Upper lobe of right lung (tissue), 1 donor: ENCODE measurements at regions not wholly inside any gene's neighbourhood (a gene's known extent, or its start where the extent isn't known, plus 50 kb on each side); places are given as distances from the start of the nearest gene placed in this dataset.

Experiments
- ATAC-seq: fragments of 200-7000 bp; cut with Tn5 transposase; one replicate; pipeline ENCODE4 v1.9.1; 2020; ENCODE audit warnings: mild to moderate bottlenecking, moderate library complexity
- DNase-seq: peaks from one replicate; pipeline ENCODE4 v3.0.0-alpha.2; 2020
- H3K27ac ChIP-seq: fragments of 200-600 bp; one replicate; pipeline ENCODE4 v1.8.0; 2022
- H3K27me3 ChIP-seq: fragments of 200-600 bp; one replicate; pipeline ENCODE4 v1.8.0; 2022; ENCODE audit warnings: mild to moderate bottlenecking
- H3K36me3 ChIP-seq: fragments of 200-600 bp; one replicate; pipeline ENCODE4 v1.8.0; 2022
- H3K4me1 ChIP-seq: fragments of 200-600 bp; one replicate; pipeline ENCODE4 v1.8.0; 2022
- H3K4me3 ChIP-seq: fragments of 200-600 bp; one replicate; pipeline ENCODE4 v1.8.0; 2022; ENCODE audit warnings: mild to moderate bottlenecking
- H3K9me3 ChIP-seq: fragments of 200-600 bp; one replicate; pipeline ENCODE4 v1.8.0; 2022
- CTCF ChIP-seq: fragments of 200-600 bp; IDR thresholded peaks from one replicate; pipeline ENCODE4 v1.8.0; 2022; ENCODE audit warnings: antibody characterized with exemption
- intact Hi-C: fragments of 100-400 bp; cut with DNase I; formaldehyde crosslinking; loops from one replicate; pipeline ENCODE4 v1.11.0; 2022
- donor health status: DM: no; HTN: yes; CAD: no; lungs with severe emphysema.

- ATAC-seq (no peak), DNase-seq (no peak)
- H3K27me3 ChIP-seq, result no peaks in the 10 kb centered on the region
- H3K36me3 ChIP-seq, result no peaks in the 10 kb centered on the region
- no peaks in the 10 kb centered on the region for H3K9me3 ChIP-seq
- no peaks in the 10 kb centered on the region for H3K4me1 ChIP-seq
- TF ChIP-seq CTCF, result no peak
- H3K4me3 ChIP-seq, result no peak overlapping the region
- no peak overlapping the region for H3K27ac ChIP-seq
- intact Hi-C loops, result no loop called here
These were observed 166.3 kb upstream of the TRHDE start for GRCh38 chr12:72105849-72106248.

- no peak for TF ChIP-seq CTCF
- DNase-seq (no peak), ATAC-seq (no peak)
- no peaks in the 10 kb centered on the region for H3K27me3 ChIP-seq
- no peaks in the 10 kb centered on the region for H3K4me1 ChIP-seq
- H3K4me3 ChIP-seq, result no peak overlapping the region
- no peak overlapping the region for H3K27ac ChIP-seq
- no peaks in the 10 kb centered on the region for H3K36me3 ChIP-seq
- intact Hi-C loops, result no loop called here
- H3K9me3 ChIP-seq, result no peaks in the 10 kb centered on the region
These were observed 161.1 kb upstream of the TRHDE start for GRCh38 chr12:72110937-72111650.

GRCh38 chr12:72111706-72112105, 160.5 kb upstream of the TRHDE start:
- H3K4me1 ChIP-seq, result no peaks in the 10 kb centered on the region
- H3K27me3 ChIP-seq, result no peaks in the 10 kb centered on the region
- DNase-seq (no peak), ATAC-seq (no peak)
- intact Hi-C loops, result no loop called here
- no peaks in the 10 kb centered on the region for H3K36me3 ChIP-seq
- no peak for TF ChIP-seq CTCF
- no peak overlapping the region for H3K4me3 ChIP-seq
- no peak overlapping the region for H3K27ac ChIP-seq
- H3K9me3 ChIP-seq, result no peaks in the 10 kb centered on the region

GRCh38 chr12:72133497-72134055, 138.6 kb upstream of the TRHDE start:
- ATAC-seq (no peak), DNase-seq (no peak)
- Histone ChIP-seq H3K27ac (no peak overlapping the region), H3K27me3 (no peaks in the 10 kb centered on the region), H3K4me3 (no peak overlapping the region), H3K4me1 (no peaks in the 10 kb centered on the region), H3K36me3 (no peaks in the 10 kb centered on the region), H3K9me3 (no peaks in the 10 kb centered on the region)
- TF ChIP-seq CTCF, result no peak
- intact Hi-C loops, result no loop called here

GRCh38 chr12:72134246-72135020, 137.7 kb upstream of the TRHDE start:
- intact Hi-C loops, result no loop called here
- no peak for ATAC-seq
- no peaks in the 10 kb centered on the region for H3K4me1 ChIP-seq

More at GRCh38 chr12:72134246-72135020, 137.7 kb upstream of the TRHDE start:
- H3K36me3 ChIP-seq, result no peaks in the 10 kb centered on the region
- H3K9me3 ChIP-seq, result no peaks in the 10 kb centered on the region
- no peaks in the 10 kb centered on the region for H3K27me3 ChIP-seq
- H3K4me3 ChIP-seq, result no peak overlapping the region
- no peak for TF ChIP-seq CTCF
- no peak for DNase-seq
- no peak overlapping the region for H3K27ac ChIP-seq
